Aorta (tissue), 5 donors: ENCODE measurements at regions not wholly inside any gene's neighbourhood (a gene's known extent, or its start where the extent isn't known, plus 50 kb on each side); places are given as distances from the start of the nearest gene placed in this dataset.

ENCODE experiments used
- ATAC-seq: fragments of 200-7000 bp; cut with Tn5 transposase; one replicate; pipeline ENCODE4 v1.9.1; 2022; ENCODE audit warnings: moderate library complexity; ENCODE audit not compliant: low FRiP score
- DNase-seq, 2 donors: peaks; one replicate each; pipeline ENCODE4 v3.0.0-alpha.2; 2020
- H3K27ac ChIP-seq, 2 donors: one replicate each; pipeline ENCODE4 v1.5.1; 2013; ENCODE audit warnings: low read length in 2 of 2, mild to moderate bottlenecking in 2 of 2, moderate library complexity in 2 of 2, control low read depth in 1 of 2, inconsistent platforms in 1 of 2, low read depth in 1 of 2
- H3K27me3 ChIP-seq, 2 donors: one replicate each; pipeline ENCODE4 v1.6.1; 2013; ENCODE audit warnings: control low read depth in 1 of 2, low read length in 1 of 2, mild to moderate bottlenecking in 1 of 2, moderate library complexity in 1 of 2; ENCODE audit not compliant: insufficient read depth in 2 of 2, control insufficient read depth in 1 of 2
- H3K36me3 ChIP-seq, 2 donors: one replicate each; pipeline ENCODE4 v1.6.1; 2013; ENCODE audit warnings: control low read depth in 1 of 2, low read length in 1 of 2, mild to moderate bottlenecking in 1 of 2; ENCODE audit not compliant: insufficient read depth in 2 of 2, control insufficient read depth in 1 of 2
- H3K4me1 ChIP-seq, 2 donors: one replicate each; pipeline ENCODE4 v1.6.1; 2013; ENCODE audit warnings: low read length in 2 of 2, control low read depth in 1 of 2, mild to moderate bottlenecking in 1 of 2, moderate library complexity in 1 of 2; ENCODE audit not compliant: insufficient read depth in 2 of 2, control insufficient read depth in 1 of 2
- H3K4me3 ChIP-seq, 2 donors: one replicate each; pipeline ENCODE4 v1.5.1; 2013; ENCODE audit warnings: low read length in 2 of 2, control low read depth in 1 of 2, mild to moderate bottlenecking in 1 of 2
- H3K9me3 ChIP-seq: one replicate; pipeline ENCODE4 v1.6.1; 2013; ENCODE audit warnings: mild to moderate bottlenecking, low read length; ENCODE audit not compliant: control insufficient read depth
- WGBS, 2 donors: extraction: QIAGEN DNeasy Blood & Tissue Kit; methylation state at CpG; one replicate each; pipeline ENCODE4 v1.1.7; 2013; 5-methylcytosine and 5-hydroxymethylcytosine counted together
- intact Hi-C, 2 donors: fragments of 100-400 bp; cut with DNase I; formaldehyde crosslinking; loops; one replicate each; pipeline versions ENCODE4 v1.14.2 to v1.15.0; 2022
- donor health status: healthy with polysubstance abuse.
- donor health status: Bipolar disorder and iron deficiency.
- donor health status: DM: no; HTN: no; CAD: no.
- donor health status: DM: no; HTN: no; CAD: no.
- donor health status: DM: yes; HTN: yes; CAD: no.

GRCh38 chr4:64157397-64157796 lies 251.9 kb downstream of the TECRL start:
- DNase-seq: no peak
- no peak for ATAC-seq
- intact Hi-C loops: loop anchor here (5.0 to 10.0 kb wide), 2 partner anchors 377 to 380 kb away; no protein-coding TSS in a partner anchor
- WGBS, 2 donors: 97 to 100% methylated on average over 2 of the region's 2 CpGs
- H3K27ac ChIP-seq: no peak overlapping the region
- H3K27me3 ChIP-seq: no peaks in the 10 kb centered on the region
- no peak overlapping the region for H3K4me3 ChIP-seq
- no peaks in the 10 kb centered on the region for H3K36me3 ChIP-seq
- no peaks in the 10 kb centered on the region for H3K9me3 ChIP-seq
- H3K4me1 ChIP-seq: no peaks in the 10 kb centered on the region

GRCh38 chr4:64156253-64156652 lies 253.0 kb downstream of the TECRL start:
- no peak for ATAC-seq
- H3K27me3 ChIP-seq: no peaks in the 10 kb centered on the region
- no peak for DNase-seq
- H3K27ac ChIP-seq: no peak overlapping the region
- intact Hi-C loops: loop anchor here (5.0 to 10.0 kb wide), 2 partner anchors 379 to 381 kb away; no protein-coding TSS in a partner anchor
- no peak overlapping the region for H3K4me3 ChIP-seq
- H3K9me3 ChIP-seq: no peaks in the 10 kb centered on the region
- H3K36me3 ChIP-seq: no peaks in the 10 kb centered on the region
- no peaks in the 10 kb centered on the region for H3K4me1 ChIP-seq

- H3K36me3 ChIP-seq: no peaks in the 10 kb centered on the region
- intact Hi-C loops: no loop called here
- no peak overlapping the region for H3K27ac ChIP-seq
- H3K27me3 ChIP-seq: no peaks in the 10 kb centered on the region
- H3K9me3 ChIP-seq: no peaks in the 10 kb centered on the region
- no peak for ATAC-seq
- no peaks in the 10 kb centered on the region for H3K4me1 ChIP-seq
- H3K4me3 ChIP-seq: no peak overlapping the region
- 67 to 80% methylated on average over 3 of the region's 3 CpGs for WGBS, 2 donors
- DNase-seq: no peak
These were observed 263.2 kb downstream of the TECRL start for GRCh38 chr4:64146030-64146429.

- H3K27ac ChIP-seq: no peak overlapping the region
- 45 to 46% methylated on average over 1 of the region's 1 CpG for WGBS, 2 donors
- H3K27me3 ChIP-seq: no peaks in the 10 kb centered on the region
- no peak overlapping the region for H3K4me3 ChIP-seq
- H3K4me1 ChIP-seq: no peaks in the 10 kb centered on the region
- intact Hi-C loops: no loop called here
- DNase-seq: no peak
- H3K36me3 ChIP-seq: no peaks in the 10 kb centered on the region
- no peak for ATAC-seq
- H3K9me3 ChIP-seq: no peaks in the 10 kb centered on the region
These were observed 264.3 kb downstream of the TECRL start for GRCh38 chr4:64144994-64145393.

- Histone ChIP-seq H3K4me3 (no peak overlapping the region), H3K27ac (no peak overlapping the region), H3K36me3 (no peaks in the 10 kb centered on the region), H3K27me3 (no peaks in the 10 kb centered on the region), H3K4me1 (no peaks in the 10 kb centered on the region), H3K9me3 (no peaks in the 10 kb centered on the region)
- DNase-seq (no peak), ATAC-seq (no peak)
- WGBS, 2 donors: 39 to 63% methylated on average over 4 of the region's 4 CpGs
- intact Hi-C loops: no loop called here
These were observed 278.3 kb downstream of the TECRL start for GRCh38 chr4:64130907-64131306.

- no peak for ATAC-seq
- Histone ChIP-seq H3K27me3 (no peaks in the 10 kb centered on the region), H3K9me3 (peaks cover 1% of the 10 kb centered on the region), H3K27ac (no peak overlapping the region), H3K4me3 (no peak overlapping the region), H3K36me3 (no peaks in the 10 kb centered on the region), H3K4me1 (no peaks in the 10 kb centered on the region)
- no peak for DNase-seq
- intact Hi-C loops: no loop called here
- WGBS, 2 donors: 32% methylated on average over 1 of the region's 1 CpG
These were observed 283.9 kb downstream of the TECRL start for GRCh38 chr4:64125354-64125753.

GRCh38 chr4:64121803-64122202 lies 287.4 kb downstream of the TECRL start:
- 93 to 97% methylated on average over 4 of the region's 4 CpGs for WGBS, 2 donors

GRCh38 chr4:64105903-64106302 lies 303.3 kb downstream of the TECRL start:
- ATAC-seq (no peak), DNase-seq (no peak)
- Histone ChIP-seq H3K4me1 (no peaks in the 10 kb centered on the region), H3K36me3 (no peaks in the 10 kb centered on the region), H3K27ac (no peak overlapping the region), H3K9me3 (no peaks in the 10 kb centered on the region), H3K4me3 (no peak overlapping the region), H3K27me3 (no peaks in the 10 kb centered on the region)
- intact Hi-C loops: no loop called here
- WGBS, 2 donors: 26 to 38% methylated on average over 1 of the region's 1 CpG

More at GRCh38 chr4:64121803-64122202, 287.4 kb downstream of the TECRL start:
- H3K36me3 ChIP-seq: no peaks in the 10 kb centered on the region
- peaks cover 1% of the 10 kb centered on the region for H3K9me3 ChIP-seq
- H3K27ac ChIP-seq: no peak overlapping the region
- ATAC-seq (no peak), DNase-seq (no peak)
- H3K4me3 ChIP-seq: no peak overlapping the region
- H3K4me1 ChIP-seq: no peaks in the 10 kb centered on the region
- intact Hi-C loops: no loop called here
- H3K27me3 ChIP-seq: no peaks in the 10 kb centered on the region

GRCh38 chr4:64095398-64095797 lies 313.9 kb downstream of the TECRL start:
- H3K4me3 ChIP-seq: no peak overlapping the region
- H3K9me3 ChIP-seq: no peaks in the 10 kb centered on the region
- ATAC-seq (no peak), DNase-seq (no peak)
- H3K36me3 ChIP-seq: no peaks in the 10 kb centered on the region
- H3K27me3 ChIP-seq: no peaks in the 10 kb centered on the region
- H3K4me1 ChIP-seq: no peaks in the 10 kb centered on the region
- H3K27ac ChIP-seq: no peak overlapping the region
- intact Hi-C loops: no loop called here
- WGBS, 2 donors: 35 to 45% methylated on average over 1 of the region's 1 CpG
